HuH-7 (cell line): ENCODE measurements at regions not wholly inside any gene's neighbourhood (a gene's known extent, or its start where the extent isn't known, plus 50 kb on each side); places are given as distances from the start of the nearest gene placed in this dataset.
"Not testable (repeated sequence)": the region's sequence is repeated elsewhere in the genome, so short reads cannot be mapped to it uniquely, and the experiment has no call there.

Source experiments
- DNase-seq: peaks from one replicate; pipeline ENCODE4 v3.0.0; 2011; ENCODE audit warnings: low spot score

DNA sequence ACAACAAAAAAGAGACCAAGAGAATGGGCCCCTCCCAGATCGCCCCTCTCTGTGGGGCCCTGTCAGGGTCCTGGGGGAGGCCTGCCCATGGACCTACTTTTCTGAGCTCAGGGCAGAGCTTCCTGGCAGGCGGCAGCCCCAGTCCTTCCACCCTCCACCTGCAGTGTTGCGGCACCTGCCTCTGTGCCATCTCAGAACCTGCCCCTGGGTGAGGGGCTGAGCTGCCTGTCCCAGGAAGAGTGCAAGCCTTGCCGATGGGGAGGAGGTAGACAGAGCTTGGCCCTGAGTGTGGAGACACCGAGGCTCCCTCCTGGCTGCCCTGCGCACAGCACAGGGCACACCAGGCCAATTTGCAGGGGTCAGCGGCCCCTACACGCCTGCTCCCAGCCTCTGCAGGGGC, 67.5 kb downstream of the UNCX start:
- DNase-seq: no peak

DNA sequence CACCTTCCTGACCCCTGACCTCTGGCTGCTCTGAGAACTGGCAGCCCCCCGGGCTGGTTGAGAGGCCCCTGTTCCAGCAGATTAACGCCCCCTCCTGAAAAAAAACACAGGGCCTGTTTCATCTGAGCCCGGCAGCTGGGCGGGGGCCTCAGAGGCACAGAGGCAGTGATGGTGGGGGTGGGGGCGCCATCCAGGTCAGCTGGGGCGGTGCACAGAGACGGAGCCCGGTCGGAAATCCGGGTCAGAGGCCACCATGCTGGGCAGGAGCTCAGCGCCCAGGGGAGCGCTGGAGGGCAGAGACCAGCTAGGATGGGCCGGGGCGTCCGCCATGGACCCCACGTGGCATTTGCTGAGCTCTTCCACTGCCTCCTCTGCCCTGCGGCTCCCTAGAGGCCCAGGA, 68.0 kb downstream of the UNCX start:
- DNase-seq: no peak

DNA sequence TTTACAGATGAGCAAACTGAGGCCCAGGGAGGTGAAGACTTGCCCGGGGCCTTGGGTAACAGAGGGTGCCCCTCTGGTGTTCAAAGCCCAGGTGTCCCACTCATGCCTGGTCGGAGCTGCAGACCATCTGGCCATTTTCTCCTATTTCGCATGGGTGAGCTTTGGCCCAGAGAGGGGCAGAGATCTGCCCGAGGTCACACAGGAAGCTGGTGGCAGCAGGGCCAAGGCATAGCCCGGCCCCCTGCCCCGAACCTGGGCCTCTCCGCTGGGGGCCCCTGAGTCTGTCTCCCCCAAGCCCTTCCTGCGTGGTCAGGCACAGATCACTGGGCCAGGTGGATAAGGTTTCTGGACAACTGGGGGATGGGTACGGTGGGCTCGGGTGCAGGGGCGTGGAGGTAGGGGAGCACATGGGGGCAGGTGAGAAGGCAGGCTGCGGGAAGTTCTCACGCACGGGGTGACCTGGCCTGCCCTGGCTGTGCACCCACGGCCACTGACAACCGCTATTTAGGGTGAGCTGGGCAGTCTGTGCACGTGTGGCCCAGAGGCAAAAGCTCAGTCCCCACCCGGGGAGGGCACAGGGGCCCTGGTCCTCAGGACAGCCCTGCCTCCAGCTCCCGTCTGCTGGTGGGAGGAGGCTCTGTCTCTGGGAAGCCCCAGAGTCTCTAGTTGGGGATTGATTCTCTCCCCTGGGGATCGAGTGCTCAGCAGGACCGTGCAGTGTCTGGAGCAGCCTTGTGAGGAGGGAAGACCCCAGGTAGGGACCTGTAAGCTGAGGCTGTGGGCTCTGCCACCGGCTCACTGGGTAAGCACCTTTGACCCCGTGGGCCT, 68.6 kb downstream of the UNCX start:
- no peak for DNase-seq

DNA sequence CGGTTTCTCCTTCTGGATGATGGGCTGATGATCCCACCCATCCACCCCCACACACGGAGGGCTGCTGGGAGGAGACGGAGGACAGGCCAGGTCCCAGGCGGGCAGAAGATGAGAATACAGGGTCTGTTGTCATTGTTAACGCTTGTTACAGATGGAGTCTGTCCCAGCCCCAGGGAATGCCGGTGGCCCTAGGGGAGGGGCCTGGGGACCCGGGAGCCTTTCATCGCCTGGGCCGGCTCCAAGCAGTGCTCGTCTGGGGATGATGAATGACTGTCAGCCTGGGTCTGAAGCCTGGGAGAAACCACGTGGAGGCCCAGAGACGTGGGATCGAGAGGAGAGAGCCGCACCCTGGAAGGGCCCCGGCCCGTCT, 69.2 kb downstream of the UNCX start:
- no peak for DNase-seq

DNA sequence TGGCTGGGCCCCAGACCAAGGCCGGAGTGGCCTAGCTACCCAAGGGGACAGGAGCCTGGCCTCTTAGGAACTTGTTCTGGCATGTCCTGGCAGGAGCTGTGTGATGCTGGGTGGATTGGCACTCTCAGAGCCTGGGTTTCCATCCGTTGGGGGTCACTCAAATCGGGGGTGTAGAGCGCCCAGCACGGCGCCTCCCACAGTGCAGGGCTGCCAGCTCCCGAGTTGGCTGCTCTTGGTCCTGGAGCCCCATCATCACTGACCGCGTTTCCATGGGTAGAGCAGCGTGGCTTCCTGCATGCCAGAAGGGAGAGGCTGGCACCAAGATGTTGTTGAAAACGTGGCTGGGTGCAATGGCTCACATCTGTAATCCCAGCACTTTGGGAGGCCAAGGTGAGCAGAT, 70.3 kb downstream of the UNCX start:
- DNase-seq: no peak

DNA sequence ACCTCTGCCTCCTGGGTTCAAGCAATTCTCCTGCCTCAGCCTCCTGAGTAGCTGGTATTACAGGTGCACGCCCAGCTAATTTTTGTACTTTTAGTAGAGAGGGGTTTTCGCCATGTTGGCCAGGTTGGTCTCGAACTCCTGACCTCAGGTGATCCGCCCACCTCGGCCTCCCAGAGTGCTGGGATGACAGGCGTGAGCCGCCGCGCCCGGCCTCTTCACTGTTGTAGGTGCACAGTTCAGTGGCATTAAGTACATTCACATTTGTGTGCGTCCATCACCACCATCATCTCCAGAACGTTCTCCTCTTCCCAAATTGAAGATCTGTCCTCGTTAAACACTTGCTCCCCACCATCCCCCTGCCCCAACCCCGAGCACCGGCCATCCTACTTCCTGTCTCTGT, 71.3 kb downstream of the UNCX start:
- not testable (repeated sequence) for DNase-seq

DNA sequence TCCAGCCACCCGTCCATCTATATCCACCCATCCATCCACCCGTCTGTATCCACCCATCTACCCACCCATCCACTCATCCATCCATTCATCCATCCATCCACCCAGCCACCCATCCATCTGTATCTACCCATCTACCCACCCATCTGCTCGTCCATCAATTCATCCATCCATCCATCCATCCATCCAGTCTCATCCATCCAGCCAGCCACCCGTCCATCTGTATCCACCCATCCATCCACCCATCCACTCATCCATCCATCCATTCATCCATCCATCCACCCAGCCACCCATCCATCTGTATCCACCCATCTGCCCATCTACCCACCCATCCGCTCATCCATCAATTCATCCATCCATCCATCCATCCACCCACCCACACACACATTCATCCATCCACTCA, 73.2 kb downstream of the UNCX start:
- no peak for DNase-seq

DNA sequence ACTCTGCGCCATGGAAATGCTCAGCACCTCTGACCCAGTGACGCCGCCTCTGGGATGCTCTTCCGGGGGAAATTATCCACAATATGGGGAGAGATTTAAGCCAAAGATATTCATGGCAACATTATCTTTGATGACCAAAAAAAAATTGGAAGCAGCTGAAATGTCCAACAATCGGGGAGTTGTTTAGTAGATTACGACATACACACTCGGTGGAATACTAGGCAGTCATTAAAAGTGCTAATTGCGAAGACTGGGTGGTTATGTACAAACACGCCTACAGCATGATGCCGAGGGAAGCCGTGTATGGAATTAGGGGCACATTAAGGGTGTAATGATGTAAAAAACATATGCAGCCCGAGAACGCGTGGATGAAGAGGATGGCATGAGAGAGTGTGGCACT, 75.2 kb downstream of the UNCX start:
- no peak for DNase-seq

DNA sequence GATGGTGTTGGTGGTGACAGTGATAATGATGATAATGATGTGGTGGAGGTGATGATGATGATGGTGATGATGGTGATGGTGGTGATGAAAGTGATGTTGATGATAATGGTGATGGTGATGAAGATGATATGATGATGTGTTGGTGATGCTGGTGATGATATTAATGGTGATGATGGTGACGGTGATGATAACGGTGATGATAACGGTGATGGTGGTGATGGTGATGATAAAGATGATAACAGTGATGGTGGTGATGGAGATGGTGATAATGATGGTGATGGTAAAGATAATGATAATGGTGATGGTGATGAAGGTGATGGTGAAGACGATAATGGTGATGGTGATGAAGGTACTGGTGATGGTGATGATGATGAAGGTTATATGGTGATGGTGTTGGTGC, 76.6 kb downstream of the UNCX start:
- no peak for DNase-seq

DNA sequence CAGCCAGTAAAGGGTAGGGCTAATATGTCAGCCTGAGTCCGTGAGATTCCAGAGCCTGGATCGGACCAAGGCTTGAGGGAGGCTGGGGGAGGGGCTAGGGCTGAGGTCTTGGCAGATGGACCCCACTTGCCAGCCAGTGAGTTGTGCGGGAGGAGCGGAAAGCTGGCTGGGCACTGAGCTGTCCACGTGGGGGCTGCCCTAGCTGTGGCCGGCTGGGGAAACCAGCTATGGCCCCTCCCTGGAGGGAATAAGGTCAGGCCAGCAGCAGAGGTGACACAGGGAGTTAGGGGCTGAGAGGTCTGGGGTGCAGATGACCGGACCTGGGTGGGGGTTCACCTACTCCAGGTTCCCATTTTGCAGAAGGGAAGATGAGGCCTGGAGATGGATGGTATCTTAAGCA, 77.3 kb downstream of the UNCX start:
- DNase-seq: no peak

DNA sequence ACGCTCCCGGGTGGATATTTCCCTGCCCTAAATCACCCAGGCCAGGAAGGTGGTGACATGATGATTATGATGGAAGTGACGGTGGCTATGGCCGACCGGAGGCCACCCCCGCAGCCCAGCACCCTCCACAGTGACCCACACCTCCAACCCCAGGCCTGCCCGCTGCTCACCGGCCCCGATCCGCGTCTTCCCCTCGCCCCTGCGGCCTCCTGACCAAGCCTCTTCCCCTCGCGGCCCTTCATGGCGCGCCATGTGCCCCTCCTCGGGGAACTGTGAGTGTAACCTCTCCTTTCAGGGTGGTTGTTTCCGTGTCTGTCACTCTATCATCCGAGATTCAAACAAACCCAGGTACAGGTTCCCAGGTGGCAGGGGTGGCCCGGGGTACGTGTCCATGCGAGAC, 78.3 kb downstream of the UNCX start:
- no peak for DNase-seq

DNA sequence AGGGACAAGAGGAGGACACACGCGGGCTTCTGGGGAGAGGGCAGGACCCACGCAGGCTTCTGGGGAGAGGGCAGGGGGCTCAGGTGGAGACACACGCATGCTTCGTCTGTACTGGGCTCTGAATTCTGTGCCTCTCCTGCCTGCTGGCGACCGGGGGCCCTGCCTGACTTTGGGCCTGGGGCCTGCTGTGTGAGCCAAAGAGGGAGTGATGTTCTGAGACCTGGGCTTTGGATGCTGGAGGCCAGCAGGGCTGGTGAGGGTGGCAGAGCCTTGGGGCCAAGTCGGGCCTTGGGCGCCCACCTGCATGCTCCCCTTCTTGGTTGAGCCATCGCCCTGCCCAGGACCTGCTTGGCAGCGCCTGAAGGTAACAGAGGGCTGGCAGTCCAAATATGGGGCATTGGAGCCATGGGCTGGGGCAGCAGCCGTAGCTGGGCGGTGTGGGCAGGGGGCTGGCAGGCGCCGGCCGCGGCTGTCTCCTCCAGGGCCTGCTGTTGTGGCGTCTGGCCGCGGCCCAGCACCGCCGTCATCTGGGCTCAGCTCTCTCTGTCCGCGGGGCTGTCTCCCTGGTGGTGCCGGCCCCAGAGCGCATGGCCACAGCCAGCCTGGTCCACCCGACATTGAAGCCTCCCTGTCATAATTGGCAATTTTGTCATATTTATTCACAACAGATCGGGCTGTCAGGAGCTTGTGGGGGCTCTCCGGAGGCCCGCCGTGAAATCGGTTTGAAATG, 78.9 kb downstream of the UNCX start:
- DNase-seq: no peak

DNA sequence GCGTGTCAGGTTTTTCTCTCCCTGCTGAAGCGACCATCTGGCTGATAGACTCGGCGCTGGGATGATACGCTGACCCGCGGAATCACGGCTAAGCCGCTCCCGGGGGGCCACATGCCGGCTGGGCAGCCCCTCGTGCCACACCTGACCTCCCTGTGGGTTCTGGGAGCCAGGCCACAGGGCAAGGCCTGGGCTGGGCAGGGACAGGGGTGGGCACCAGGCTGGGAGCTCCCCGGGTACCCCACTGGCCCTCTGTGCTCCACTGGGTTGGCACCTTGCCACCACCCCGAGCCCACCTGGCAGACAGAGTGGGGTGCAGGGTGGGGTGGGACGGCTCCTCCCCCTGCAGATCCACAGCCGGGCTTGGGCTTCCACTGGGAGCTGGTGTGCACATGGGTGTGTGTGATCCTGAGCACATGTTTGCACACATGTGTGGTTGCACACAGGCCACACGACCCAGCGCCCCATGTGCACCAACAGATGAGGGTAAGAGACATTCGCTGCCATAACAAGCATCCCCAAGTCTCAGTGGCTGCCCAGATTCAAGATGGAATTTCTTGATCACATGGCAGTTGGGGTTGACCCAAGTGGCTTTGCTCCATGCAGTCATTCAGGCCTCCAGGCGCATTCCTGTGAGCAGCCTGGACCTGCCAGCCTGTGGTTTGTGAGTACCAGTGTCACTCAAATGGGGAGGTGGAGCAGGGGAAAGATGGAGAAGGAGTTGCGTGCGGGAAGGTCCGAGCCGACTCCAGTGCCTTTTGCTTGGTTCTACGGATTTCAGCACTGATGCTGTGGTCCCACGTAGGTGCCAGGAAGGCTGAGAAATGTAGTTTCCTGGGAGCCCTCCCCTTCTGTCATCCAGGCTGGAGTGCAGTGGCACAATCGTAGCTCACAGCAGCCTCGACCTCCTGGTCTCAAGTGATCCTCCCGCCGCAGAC, 79.7 kb downstream of the UNCX start:
- DNase-seq: no peak

DNA sequence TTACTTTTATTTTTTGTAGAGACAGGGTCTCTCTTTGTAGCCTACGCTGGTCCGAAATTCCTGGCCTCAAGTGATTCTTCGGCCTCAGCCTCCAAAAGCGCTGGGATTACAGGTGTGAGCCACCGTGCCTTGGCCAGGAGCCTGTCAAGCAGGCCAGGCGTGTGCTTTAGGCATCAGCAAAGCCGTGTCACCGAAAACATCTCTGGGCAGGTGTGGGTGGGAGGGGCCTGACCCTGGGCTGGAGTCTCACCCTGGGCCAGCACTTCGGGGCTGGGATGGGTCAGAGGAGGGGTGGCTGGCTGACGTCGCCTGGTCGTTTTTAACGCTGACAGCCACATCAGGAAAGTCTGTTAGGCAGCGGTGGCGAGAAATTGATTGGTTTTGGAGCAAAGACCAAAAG, 80.9 kb downstream of the UNCX start:
- no peak for DNase-seq

DNA sequence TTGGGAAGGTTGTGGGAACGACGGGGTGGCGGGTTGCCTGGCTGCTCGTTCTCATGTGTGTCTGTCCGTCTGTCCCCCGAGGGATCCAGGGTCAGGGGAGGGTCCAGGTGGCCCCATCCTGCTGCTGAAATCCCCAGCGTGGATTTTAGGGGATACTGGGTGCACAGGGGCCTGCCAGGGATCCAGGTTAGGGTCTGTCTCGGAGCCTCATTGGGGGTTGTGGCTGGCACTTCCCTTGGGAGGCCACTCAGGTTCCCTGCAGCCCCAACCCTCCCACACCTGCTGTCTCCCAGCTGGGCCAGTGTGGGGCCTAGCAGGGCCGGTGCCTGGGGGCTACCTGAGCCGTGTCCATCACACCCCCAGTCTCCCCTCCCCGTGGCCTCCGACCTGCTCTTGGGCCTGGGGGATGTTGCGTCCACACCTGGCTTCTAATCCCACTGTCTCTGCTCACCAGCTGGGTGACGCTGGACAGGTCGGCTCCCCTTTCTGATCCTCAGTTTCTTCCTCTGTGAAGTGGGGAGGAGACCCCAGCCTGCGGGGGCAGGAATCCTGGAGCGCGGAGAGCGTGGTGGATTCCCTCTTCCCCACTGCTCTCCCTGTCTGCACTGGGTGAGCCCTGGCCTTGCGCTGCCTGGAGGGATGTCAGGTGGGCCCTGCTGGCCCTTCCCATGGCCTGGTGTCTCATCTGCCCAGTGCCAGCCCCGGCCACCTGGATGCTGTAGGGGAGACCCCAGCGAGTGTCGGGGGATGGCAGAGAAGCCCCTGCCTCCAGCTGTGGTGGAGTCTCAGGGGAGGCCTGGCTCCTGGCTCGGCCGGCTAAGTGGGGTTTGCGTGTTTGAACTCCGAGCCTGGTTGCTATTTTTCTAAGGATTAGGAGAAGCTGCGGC, 81.6 kb downstream of the UNCX start:
- no peak for DNase-seq

DNA sequence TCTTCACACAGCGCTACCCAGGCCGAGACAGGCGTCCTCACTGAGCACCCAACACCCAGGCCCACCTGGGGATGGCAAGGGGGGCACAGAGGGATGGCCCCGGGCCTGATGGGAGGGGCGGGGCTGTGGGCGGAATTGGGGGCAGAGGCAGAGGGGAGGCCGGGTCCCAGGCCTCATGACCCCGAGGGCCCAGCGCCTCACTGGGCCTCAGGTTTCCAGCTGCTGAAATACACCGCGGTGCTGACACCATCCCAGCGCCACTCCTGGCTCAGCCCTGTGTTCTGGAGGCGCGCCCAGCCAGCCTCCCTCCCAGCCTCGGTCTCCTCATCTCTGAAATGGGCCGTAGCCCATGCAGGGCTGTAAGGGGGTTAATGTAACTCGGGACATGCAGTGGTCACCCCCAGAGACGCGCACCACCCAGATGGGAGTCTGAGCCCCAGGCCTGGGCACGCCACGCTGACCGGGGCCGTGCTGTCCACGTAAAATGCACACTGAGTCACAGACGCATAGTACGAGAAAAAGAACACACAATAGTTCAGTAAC, 82.3 kb downstream of the UNCX start:
- DNase-seq: no peak

DNA sequence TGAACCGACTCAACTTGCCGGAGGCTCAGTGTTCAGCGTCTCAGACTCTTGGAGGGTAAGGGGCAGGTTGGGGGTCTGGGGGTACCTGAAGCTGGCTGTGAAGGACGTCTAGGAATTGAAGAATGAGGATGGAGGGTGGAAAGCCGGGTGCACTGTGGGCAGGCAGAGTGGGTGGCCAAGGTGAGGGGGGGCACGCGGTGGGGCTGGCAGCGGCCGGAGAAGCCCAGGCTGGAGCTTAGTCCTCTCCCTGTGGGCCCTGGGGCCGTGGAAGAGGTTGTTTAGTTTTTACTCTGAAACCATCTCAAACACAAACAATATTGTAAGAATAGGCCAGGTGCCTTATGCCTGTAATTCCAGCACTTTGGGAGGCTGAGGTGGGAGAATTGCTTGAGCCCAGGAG, 83.4 kb downstream of the UNCX start:
- DNase-seq: no peak

DNA sequence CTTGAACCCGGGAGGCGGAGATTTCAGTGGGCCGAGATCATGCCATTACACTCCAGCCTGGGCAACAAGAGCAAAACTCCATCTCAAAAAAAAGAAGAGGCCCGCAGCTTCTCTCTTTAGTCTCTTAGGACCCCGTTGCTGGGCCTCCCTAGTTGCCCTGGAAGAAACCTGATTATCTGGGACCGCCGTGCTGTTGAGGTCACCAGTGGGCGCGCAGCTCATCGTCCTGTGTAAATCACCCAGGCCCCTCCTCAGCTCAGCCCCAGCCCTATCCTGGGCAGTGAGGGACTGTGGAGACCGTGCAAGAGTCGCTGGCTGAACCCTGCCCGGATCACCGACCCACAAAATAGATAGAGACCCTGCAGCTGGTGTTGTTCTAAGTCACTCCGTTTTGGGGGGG, 85.0 kb downstream of the UNCX start:
- no peak for DNase-seq

DNA sequence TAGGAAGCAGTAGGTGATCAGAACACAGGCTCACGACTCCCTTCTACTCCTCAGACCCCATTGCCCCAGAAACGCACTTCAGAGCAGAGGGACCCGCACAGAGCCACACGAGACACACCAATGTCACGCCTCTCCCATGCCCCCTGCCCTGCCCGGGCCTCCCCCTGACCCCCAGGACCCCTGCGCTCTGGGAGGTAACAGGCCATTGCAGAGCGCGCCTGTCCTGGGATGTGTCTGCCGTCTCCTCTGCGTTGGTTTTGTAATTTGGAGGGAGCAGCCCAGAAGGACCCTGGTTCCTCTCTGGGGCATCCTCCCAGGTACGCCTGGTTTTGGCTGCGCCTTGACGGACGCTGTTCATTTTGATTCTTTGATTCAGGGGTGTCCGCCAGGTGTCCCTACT, 85.4 kb downstream of the UNCX start:
- no peak for DNase-seq

DNA sequence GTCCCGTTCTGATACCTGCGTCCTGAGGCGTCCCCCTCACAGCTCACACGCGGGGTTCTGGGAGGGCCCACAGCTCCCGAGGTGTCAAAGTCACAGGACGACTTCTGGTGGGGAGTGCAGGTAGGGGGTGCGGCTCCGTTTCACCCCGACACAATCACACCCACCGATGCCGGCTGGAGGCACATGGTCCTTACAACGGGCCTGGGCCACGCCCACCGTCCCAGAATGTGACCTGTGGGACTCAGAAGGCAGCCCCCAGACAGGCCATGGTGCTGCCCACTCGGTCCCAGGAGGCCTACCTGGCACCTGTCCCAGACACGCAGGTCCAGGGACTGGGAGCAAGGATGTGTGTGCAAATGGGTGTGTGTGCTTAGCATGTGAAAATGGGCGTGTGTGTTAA, 86.0 kb downstream of the UNCX start:
- DNase-seq: no peak

DNA sequence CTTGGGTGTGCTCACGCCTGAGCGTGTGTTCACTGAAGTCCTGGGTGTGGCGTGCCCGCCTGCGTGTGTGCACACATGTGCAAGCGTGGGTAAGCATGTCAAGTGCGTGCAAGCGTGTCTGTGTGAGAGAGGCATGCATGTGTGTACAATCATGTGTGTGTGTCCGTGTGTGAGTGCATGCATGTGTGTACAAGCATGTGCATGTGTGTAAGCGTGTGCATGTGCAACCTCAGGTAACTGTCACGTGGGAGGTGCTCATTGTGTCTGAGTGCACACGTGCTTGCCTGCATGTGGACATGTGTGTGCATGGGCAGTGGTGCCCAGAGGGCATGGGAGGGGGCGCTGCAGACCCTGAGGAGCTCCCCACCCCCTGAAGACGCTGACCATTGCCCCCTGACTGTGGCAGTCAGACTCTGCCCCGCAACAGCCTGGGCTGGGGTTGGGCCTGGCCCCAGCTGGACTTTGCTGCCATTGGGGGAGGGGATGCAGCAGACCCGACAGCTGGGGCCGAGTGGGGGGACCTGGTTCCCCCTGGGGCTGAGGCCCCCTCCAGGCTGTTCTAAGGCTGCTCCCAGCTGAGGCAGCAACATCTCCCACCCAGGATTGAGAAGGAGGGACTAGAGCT, 88.1 kb downstream of the UNCX start:
- no peak for DNase-seq
